HCT116 (cell line): ENCODE measurements at regions not wholly inside any gene's neighbourhood (a gene's known extent, or its start where the extent isn't known, plus 50 kb on each side); places are given as distances from the start of the nearest gene placed in this dataset.

Experiments
- CBX3 ChIP-seq: IDR thresholded peaks from 2 replicates; pipeline ENCODE4 v1.6.1; 2012; ENCODE audit warnings: low read depth
- EZH2 ChIP-seq: fragments of 200-600 bp; sonication (generic); IDR thresholded peaks from 2 replicates; pipeline ENCODE4 v1.6.1; 2017; ENCODE audit warnings: antibody characterized with exemption, mixed run types
- POLR2A ChIP-seq: IDR thresholded peaks from 2 replicates; pipeline ENCODE4 v1.7.0; 2011; ENCODE audit warnings: borderline replicate concordance; ENCODE audit not compliant: insufficient read depth, insufficient read length; ENCODE audit errors: extremely low read depth
- RAD21 ChIP-seq: IDR thresholded peaks from 2 replicates; pipeline ENCODE4 v1.6.1; 2012; ENCODE audit warnings: low read depth, mild to moderate bottlenecking
- SP1 ChIP-seq: IDR thresholded peaks from 2 replicates; pipeline ENCODE4 v1.6.1; 2012; ENCODE audit warnings: low read depth
- SRF ChIP-seq: IDR thresholded peaks from 2 replicates; pipeline ENCODE4 v1.6.1; 2012; ENCODE audit warnings: low read depth
- TCF7L2 ChIP-seq: IDR thresholded peaks from 2 replicates; pipeline ENCODE4 v1.7.0; 2011; ENCODE audit warnings: borderline replicate concordance, inconsistent platforms; ENCODE audit not compliant: insufficient read depth, insufficient read length; ENCODE audit errors: extremely low read depth
- TF ChIP-seq, protein P1 (sequence below), 3 experiments: fragments of 200-600 bp in 1 of 3; sonication (generic) in 1 of 3; IDR thresholded peaks in 2 of 3; conservative IDR thresholded peaks in 1 of 3; 2 replicates each; pipeline ENCODE4 v1.5.1; 2012 to 2017; ENCODE audit warnings: low read depth in 2 of 3, low read length in 2 of 3, antibody characterized with exemption in 1 of 3, borderline replicate concordance in 1 of 3, control low read depth in 1 of 3, mild to moderate bottlenecking in 1 of 3, mixed read lengths in 1 of 3, mixed run types in 1 of 3, moderate library complexity in 1 of 3; ENCODE audit not compliant: insufficient read depth in 1 of 3

GRCh38 chr2:188798159-188798558, 176.0 kb upstream of the COL3A1 start:
- TF ChIP-seq TCF7L2 (no peak), RAD21 (no peak), CBX3 (no peak), SRF (no peak), POLR2A (no peak), EZH2 (no peak), SP1 (no peak)
- TF ChIP-seq, protein P1, sequence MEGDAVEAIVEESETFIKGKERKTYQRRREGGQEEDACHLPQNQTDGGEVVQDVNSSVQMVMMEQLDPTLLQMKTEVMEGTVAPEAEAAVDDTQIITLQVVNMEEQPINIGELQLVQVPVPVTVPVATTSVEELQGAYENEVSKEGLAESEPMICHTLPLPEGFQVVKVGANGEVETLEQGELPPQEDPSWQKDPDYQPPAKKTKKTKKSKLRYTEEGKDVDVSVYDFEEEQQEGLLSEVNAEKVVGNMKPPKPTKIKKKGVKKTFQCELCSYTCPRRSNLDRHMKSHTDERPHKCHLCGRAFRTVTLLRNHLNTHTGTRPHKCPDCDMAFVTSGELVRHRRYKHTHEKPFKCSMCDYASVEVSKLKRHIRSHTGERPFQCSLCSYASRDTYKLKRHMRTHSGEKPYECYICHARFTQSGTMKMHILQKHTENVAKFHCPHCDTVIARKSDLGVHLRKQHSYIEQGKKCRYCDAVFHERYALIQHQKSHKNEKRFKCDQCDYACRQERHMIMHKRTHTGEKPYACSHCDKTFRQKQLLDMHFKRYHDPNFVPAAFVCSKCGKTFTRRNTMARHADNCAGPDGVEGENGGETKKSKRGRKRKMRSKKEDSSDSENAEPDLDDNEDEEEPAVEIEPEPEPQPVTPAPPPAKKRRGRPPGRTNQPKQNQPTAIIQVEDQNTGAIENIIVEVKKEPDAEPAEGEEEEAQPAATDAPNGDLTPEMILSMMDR (IDR thresholded peaks at IDR 0.05 in 2 of 3, conservative IDR thresholded peaks at IDR 0.05 in 1 of 3; ENCODE audit: borderline replicate concordance in 1 of 3, insufficient read depth in 1 of 3, low read depth in 2 of 3, low read length in 2 of 3): no peak
